HL-60 (cell line): ENCODE measurements at regions not wholly inside any gene's neighbourhood (a gene's known extent, or its start where the extent isn't known, plus 50 kb on each side); places are given as distances from the start of the nearest gene placed in this dataset.

Experiments
- CTCF ChIP-seq: IDR thresholded peaks from one replicate; pipeline ENCODE4 v1.5.1; 2011; ENCODE audit warnings: low read length, control low read depth, inconsistent platforms; ENCODE audit not compliant: insufficient read depth
- GABPA ChIP-seq: IDR thresholded peaks from 2 replicates; pipeline ENCODE4 v1.6.1; 2012; ENCODE audit warnings: low read depth
- POLR2AphosphoS5 ChIP-seq: IDR thresholded peaks from 2 replicates; pipeline ENCODE4 v1.6.1; 2012; ENCODE audit warnings: low read depth
- REST ChIP-seq: IDR thresholded peaks from 2 replicates; pipeline ENCODE4 v1.6.1; 2012; ENCODE audit warnings: low read depth; ENCODE audit not compliant: insufficient replicate concordance
- SPI1 ChIP-seq: IDR thresholded peaks from 2 replicates; pipeline ENCODE4 v1.6.1; 2012; ENCODE audit warnings: low read depth, mild to moderate bottlenecking, borderline replicate concordance

- TF ChIP-seq CTCF (no peak), GABPA (no peak), POLR2AphosphoS5 (no peak), SPI1 (no peak), REST (no peak)
These were observed 164.6 kb downstream of the NDFIP2 start for GRCh38 chr13:79645569-79645968.
